ENCODE measurements at regions not wholly inside any gene's neighbourhood (a gene's known extent, or its start where the extent isn't known, plus 50 kb on each side); places are given as distances from the start of the nearest gene placed in this dataset.

DNA sequence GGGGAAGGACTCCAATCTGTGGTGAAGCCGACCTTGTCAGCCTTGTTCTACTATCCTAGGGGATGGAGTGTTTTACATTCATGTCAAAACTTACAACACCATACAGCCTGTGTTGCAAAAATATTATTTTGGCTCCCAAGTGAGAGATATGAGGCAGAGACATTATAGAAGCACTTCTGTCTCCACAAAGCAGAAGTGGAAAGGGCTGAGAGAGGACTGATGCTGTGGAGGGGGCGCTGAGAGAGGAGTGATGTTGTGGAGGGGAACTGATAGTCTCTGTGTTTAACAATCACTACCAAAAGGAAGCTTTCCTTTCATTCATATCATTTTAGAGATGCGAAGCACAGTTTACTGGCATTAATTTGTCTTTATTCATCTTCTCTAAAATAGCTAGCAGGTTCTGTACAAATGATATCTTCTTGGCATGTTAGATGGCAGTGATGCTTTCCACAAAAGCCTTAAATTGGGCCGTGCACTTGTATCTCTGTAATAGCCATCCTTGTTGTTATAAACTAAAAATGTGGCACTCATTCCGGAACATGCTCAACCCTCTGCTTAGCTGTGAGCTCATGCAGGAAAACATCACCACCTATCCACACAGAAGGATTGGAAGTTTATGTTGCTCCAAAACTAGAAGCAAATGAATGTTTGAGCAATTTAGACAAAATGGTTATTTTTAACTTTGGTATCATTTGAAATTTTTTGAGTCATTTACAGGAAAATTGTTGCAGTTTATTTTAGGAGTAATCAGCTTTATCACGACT is 134.6 kb upstream of the TP63 start:
- no peak for FAIRE-seq
- H4K20me1 ChIP-seq (ENCODE audit: control insufficient read depth, insufficient read depth): no peaks in the 10 kb centered on the region
- in situ Hi-C loops (cut with MboI) (no loop called here), intact Hi-C loops (cut with micrococcal nuclease; ENCODE audit: unreplicated experiment) (no loop called here)
- TF ChIP-seq SPI1 (IDR thresholded peaks at IDR 0.05; ENCODE audit: borderline replicate concordance, insufficient read depth, low read depth, low read length): peak; percentile 68; the same call in 1 of the 2 replicates
- TF ChIP-seq, protein P1, sequence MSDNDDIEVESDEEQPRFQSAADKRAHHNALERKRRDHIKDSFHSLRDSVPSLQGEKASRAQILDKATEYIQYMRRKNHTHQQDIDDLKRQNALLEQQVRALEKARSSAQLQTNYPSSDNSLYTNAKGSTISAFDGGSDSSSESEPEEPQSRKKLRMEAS (IDR thresholded peaks at IDR 0.05; ENCODE audit: low read depth, low read length): no peak
- H3K27ac ChIP-seq (ENCODE audit: control insufficient read depth, insufficient read depth): no peak overlapping the region
- H3K4me2 ChIP-seq (ENCODE audit: control insufficient read depth, insufficient read depth): no peak overlapping the region
- ChIA-PET SMC1A (ENCODE audit: uncharacterized antibody, unreplicated experiment) (interaction anchor here (0.7 to 2.6 kb wide), 8 partner anchors 9 to 452 kb away, joined by 3 to 10 read pairs (median 4); no protein-coding TSS in a partner anchor), POLR2A (no interaction called here), CTCF (interaction anchor here (0.8 kb wide), 1 partner anchor 223 kb away, joined by 3 read pairs; no protein-coding TSS in a partner anchor), RAD21 (ENCODE audit: unreplicated experiment) (interaction anchor here (0.7 to 1.4 kb wide), 5 partner anchors 14 to 452 kb away, joined by 3 to 4 read pairs (median 3); no protein-coding TSS in a partner anchor)
- no TSS peak for BruUV-seq (replicated peaks)
- no peak overlapping the region for H2AFZ ChIP-seq (ENCODE audit: control insufficient read depth, low read depth, low read length)
- peak; percentile 63 for ATAC-seq
- no peak overlapping the region for H3K4me3 ChIP-seq
- H3K9me3 ChIP-seq (replicated peaks; ENCODE audit: control insufficient read depth, insufficient read depth, low read length): no peaks in the 10 kb centered on the region
- H3K4me1 ChIP-seq (ENCODE audit: control insufficient read depth, insufficient read depth, low read length): no peaks in the 10 kb centered on the region
- no peak overlapping the region for H3K9ac ChIP-seq (ENCODE audit: control insufficient read depth, insufficient read depth, low read length)
- WGBS (ENCODE audit: insufficient coverage, insufficient replicate concordance, low lambda C conversion rate, missing lambda C conversion rate): 81% methylated on average over 6 of the region's 6 CpGs
- H3K79me2 ChIP-seq (ENCODE audit: control insufficient read depth, insufficient read depth, low read length): no peaks in the 10 kb centered on the region
- H3K36me3 ChIP-seq (ENCODE audit: control insufficient read depth in 2 of 2, insufficient read depth in 2 of 2, low read length in 1 of 2): no peaks in the 10 kb centered on the region
- no peaks in the 10 kb centered on the region for H3K27me3 ChIP-seq (replicated peaks in 1 of 2; ENCODE audit: control insufficient read depth in 2 of 2, insufficient read depth in 2 of 2, low read length in 1 of 2)
- DNase-seq (ENCODE audit: low read depth, low spot score): no peak

DNA sequence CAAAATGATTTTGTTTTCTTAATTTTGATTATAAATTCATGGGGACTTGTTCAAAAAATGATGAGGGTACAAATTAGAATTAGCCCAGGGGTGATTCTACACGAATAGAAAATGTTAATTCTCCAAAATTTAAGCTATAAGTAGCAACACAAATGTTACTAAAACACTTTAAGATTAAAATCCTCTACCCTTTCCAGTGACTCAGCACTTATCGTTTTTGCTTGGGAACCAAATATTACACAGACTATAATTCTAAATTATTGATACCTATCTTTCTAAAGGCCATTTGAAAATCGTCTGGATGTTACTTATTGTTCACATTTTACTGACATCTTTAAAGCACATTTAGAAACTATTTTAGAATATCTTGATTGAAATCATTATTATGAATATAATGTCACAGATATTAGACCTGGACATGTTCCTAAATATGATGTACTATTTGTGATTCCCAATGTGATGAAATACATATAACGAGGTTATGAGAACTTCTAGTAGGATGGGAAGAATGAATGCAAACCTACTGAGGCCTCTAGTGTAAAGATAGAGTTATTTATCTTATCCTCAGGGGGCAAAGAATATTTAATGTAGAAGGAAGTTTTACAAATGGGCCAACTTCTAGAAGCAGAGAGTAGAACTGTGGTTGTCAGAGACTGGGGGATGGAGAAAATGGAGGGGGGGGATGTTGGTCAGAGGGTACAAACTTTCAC is 132.0 kb upstream of the TP63 start:
- H3K36me3 ChIP-seq (ENCODE audit: control insufficient read depth in 2 of 2, insufficient read depth in 2 of 2, low read length in 1 of 2): no peaks in the 10 kb centered on the region
- no peaks in the 10 kb centered on the region for H3K79me2 ChIP-seq (ENCODE audit: control insufficient read depth, insufficient read depth, low read length)
- DNase-seq (ENCODE audit: low read depth, low spot score) (no peak), FAIRE-seq (no peak), ATAC-seq (no peak)
- no peak overlapping the region for H3K4me2 ChIP-seq (ENCODE audit: control insufficient read depth, insufficient read depth)
- in situ Hi-C loops (cut with MboI) (no loop called here), intact Hi-C loops (cut with micrococcal nuclease; ENCODE audit: unreplicated experiment) (no loop called here)
- no peaks in the 10 kb centered on the region; the same call in 2 of the 3 replicates for H3K9me3 ChIP-seq (replicated peaks; ENCODE audit: control insufficient read depth, insufficient read depth, low read length)
- H3K27ac ChIP-seq (ENCODE audit: control insufficient read depth, insufficient read depth): no peak overlapping the region
- H3K4me1 ChIP-seq (ENCODE audit: control insufficient read depth, insufficient read depth, low read length): peaks cover 7% of the 10 kb centered on the region; the same call in 1 of the 2 replicates
- no TSS peak for BruUV-seq (replicated peaks)
- H4K20me1 ChIP-seq (ENCODE audit: control insufficient read depth, insufficient read depth): no peaks in the 10 kb centered on the region
- WGBS (ENCODE audit: insufficient coverage, insufficient replicate concordance, low lambda C conversion rate, missing lambda C conversion rate): 72% methylated on average over 4 of the region's 4 CpGs
- ChIA-PET CTCF (interaction anchor here (1.3 kb wide), 2 partner anchors 138 to 449 kb away, joined by 3 to 4 read pairs; no protein-coding TSS in a partner anchor), SMC1A (ENCODE audit: uncharacterized antibody, unreplicated experiment) (no interaction called here), POLR2A (no interaction called here), RAD21 (ENCODE audit: unreplicated experiment) (no interaction called here)
- no peak overlapping the region for H3K9ac ChIP-seq (ENCODE audit: control insufficient read depth, insufficient read depth, low read length)
- no peaks in the 10 kb centered on the region for H3K27me3 ChIP-seq (replicated peaks in 1 of 2; ENCODE audit: control insufficient read depth in 2 of 2, insufficient read depth in 2 of 2, low read length in 1 of 2)
- H2AFZ ChIP-seq (ENCODE audit: control insufficient read depth, low read depth, low read length): no peak overlapping the region
- no peak overlapping the region for H3K4me3 ChIP-seq
- TF ChIP-seq MTA3 (IDR thresholded peaks at IDR 0.05; ENCODE audit: borderline replicate concordance, low read length): no peak
- no peak for TF ChIP-seq CHD1 (IDR thresholded peaks at IDR 0.05; ENCODE audit: low read depth, low read length)
- TF ChIP-seq FOS (IDR thresholded peaks at IDR 0.05; ENCODE audit: borderline replicate concordance, extremely low read depth, insufficient read length): no peak
- TF ChIP-seq KLF5 (IDR thresholded peaks at IDR 0.05; ENCODE audit: partially characterized antibody): no peak
- TF ChIP-seq HDAC2 (IDR thresholded peaks at IDR 0.05): no peak
- TF ChIP-seq, protein P2, sequence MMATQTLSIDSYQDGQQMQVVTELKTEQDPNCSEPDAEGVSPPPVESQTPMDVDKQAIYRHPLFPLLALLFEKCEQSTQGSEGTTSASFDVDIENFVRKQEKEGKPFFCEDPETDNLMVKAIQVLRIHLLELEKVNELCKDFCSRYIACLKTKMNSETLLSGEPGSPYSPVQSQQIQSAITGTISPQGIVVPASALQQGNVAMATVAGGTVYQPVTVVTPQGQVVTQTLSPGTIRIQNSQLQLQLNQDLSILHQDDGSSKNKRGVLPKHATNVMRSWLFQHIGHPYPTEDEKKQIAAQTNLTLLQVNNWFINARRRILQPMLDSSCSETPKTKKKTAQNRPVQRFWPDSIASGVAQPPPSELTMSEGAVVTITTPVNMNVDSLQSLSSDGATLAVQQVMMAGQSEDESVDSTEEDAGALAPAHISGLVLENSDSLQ (IDR thresholded peaks at IDR 0.05): no peak
- TF ChIP-seq, protein P3, sequence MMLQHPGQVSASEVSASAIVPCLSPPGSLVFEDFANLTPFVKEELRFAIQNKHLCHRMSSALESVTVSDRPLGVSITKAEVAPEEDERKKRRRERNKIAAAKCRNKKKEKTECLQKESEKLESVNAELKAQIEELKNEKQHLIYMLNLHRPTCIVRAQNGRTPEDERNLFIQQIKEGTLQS (IDR thresholded peaks at IDR 0.05; ENCODE audit: borderline replicate concordance, extremely low read depth, low read depth, low read length): no peak
- TF ChIP-seq YBX1 (IDR thresholded peaks at IDR 0.05): no peak
- TF ChIP-seq ASH2L (IDR thresholded peaks at IDR 0.05; ENCODE audit: borderline replicate concordance, low read depth): no peak
- TF ChIP-seq ZSCAN29 (IDR thresholded peaks at IDR 0.05): no peak
- no peak for TF ChIP-seq STAT3 (IDR thresholded peaks at IDR 0.05; ENCODE audit: low read depth, low read length)

Data from GM12878 (cell line).